NT2/D1 (cell line): ENCODE measurements at regions not wholly inside any gene's neighbourhood (a gene's known extent, or its start where the extent isn't known, plus 50 kb on each side); places are given as distances from the start of the nearest gene placed in this dataset.

Experiments used
- SUZ12 ChIP-seq: IDR thresholded peaks from 2 replicates; pipeline ENCODE4 v1.6.1; 2011; ENCODE audit not compliant: insufficient read length, insufficient read depth; ENCODE audit errors: extremely low read depth
- ZNF274 ChIP-seq: IDR thresholded peaks from 2 replicates; pipeline ENCODE4 v1.6.1; 2011; ENCODE audit warnings: mild to moderate bottlenecking, low read depth, low read length

DNA sequence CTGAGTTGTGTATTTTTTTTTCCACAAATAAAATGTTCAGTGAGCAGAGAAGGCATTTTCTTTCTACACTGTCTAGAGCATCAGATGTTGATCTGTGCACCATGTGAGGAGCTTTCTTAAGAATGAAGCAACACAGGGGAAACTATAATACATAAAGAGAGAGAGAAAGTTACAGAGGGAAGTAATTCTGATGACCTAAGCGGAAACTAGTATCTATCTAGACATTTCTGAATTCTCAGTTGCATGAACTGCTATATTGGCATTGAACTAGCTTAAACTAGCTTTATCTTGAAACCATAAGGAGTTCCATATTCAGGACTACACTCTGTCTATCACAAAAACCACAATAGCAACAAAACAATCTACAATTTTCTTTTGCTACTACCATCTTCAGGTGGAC is 822.4 kb downstream of the VGLL3 start:
- TF ChIP-seq ZNF274: no peak
- no peak for TF ChIP-seq SUZ12
